GM12878 (cell line): ENCODE measurements at regions not wholly inside any gene's neighbourhood (a gene's known extent, or its start where the extent isn't known, plus 50 kb on each side); places are given as distances from the start of the nearest gene placed in this dataset.

Source experiments
- ATAC-seq: fragments of 200-7000 bp; cut with Tn5 transposase; 3 replicates; pipeline ENCODE4 v1.9.1; 2020; ENCODE audit warnings: mild to moderate bottlenecking, moderate library complexity
- BruUV-seq: library from RNA; stranded (reverse); fragments of 400-500 nt; replicated peaks from 2 replicates; lab custom pipeline; 2021; lab: Mats Ljungman, UMichigan
- CTCF ChIA-PET: fragments of 300-600 bp; sonication (Branson Sonifier 250); formaldehyde crosslinking; extraction: SDS; loops from one replicate; lab custom pipeline; 2021; ENCODE audit warnings: inconsistent platforms; lab: Yijun Ruan, JAX
- POLR2A ChIA-PET: fragments of 350-600 bp; formaldehyde crosslinking; extraction: SDS; loops from one replicate; lab custom pipeline; 2021; ENCODE audit warnings: inconsistent platforms; lab: Charles Lee
- RAD21 ChIA-PET: fragments of 300-600 bp; sonication (Branson Sonifier 250); formaldehyde crosslinking; loops from one replicate; lab custom pipeline; 2023; ENCODE audit warnings: antibody characterized with exemption; ENCODE audit not compliant: unreplicated experiment; lab: Charles Lee
- SMC1A ChIA-PET: fragments of 300-600 bp; sonication (Branson Sonifier 250); formaldehyde crosslinking; loops from one replicate; lab custom pipeline; 2023; ENCODE audit not compliant: unreplicated experiment, uncharacterized antibody; lab: Charles Lee
- DNase-seq: peaks from one replicate; pipeline ENCODE4 v3.0.0-alpha.2; 2011; ENCODE audit warnings: low read depth, low spot score
- FAIRE-seq: peaks from 3 replicates; lab custom pipeline; 2011; peaks lifted over from hg19 to GRCh38; lab: Jason Lieb, UNC
- H2AFZ ChIP-seq: 2 replicates; pipeline ENCODE4 v1.6.0; 2011; ENCODE audit warnings: low read depth, low read length, control low read depth; ENCODE audit not compliant: control insufficient read depth
- H3K27ac ChIP-seq: 2 replicates; pipeline ENCODE4 v1.5.1; 2011; ENCODE audit warnings: control low read depth; ENCODE audit not compliant: control insufficient read depth, insufficient read depth
- H3K27me3 ChIP-seq, 2 experiments: replicated peaks in 1 of 2; 2 replicates each; pipeline versions ENCODE4 v1.6.0 to v1.6.1; 2011; ENCODE audit warnings: low read length in 1 of 2; ENCODE audit not compliant: control insufficient read depth in 2 of 2, insufficient read depth in 2 of 2
- H3K36me3 ChIP-seq, 2 experiments: 2 replicates each; pipeline ENCODE4 v1.5.1; 2011; ENCODE audit warnings: low read length in 1 of 2; ENCODE audit not compliant: control insufficient read depth in 2 of 2, insufficient read depth in 2 of 2
- H3K4me1 ChIP-seq: 2 replicates; pipeline ENCODE4 v1.6.1; 2011; ENCODE audit warnings: mild to moderate bottlenecking, low read length, moderate library complexity, mixed read lengths; ENCODE audit not compliant: control insufficient read depth, insufficient read depth
- H3K4me2 ChIP-seq: 2 replicates; pipeline ENCODE4 v1.6.0; 2011; ENCODE audit warnings: control low read depth; ENCODE audit not compliant: control insufficient read depth, insufficient read depth
- H3K4me3 ChIP-seq: fragments of 200-600 bp; sonication (generic); 2 replicates; pipeline ENCODE4 v1.5.1; 2016
- H3K79me2 ChIP-seq: 2 replicates; pipeline ENCODE4 v1.6.0; 2011; ENCODE audit warnings: low read length; ENCODE audit not compliant: control insufficient read depth, insufficient read depth
- H3K9ac ChIP-seq: 2 replicates; pipeline ENCODE4 v1.8.0; 2011; ENCODE audit warnings: low read length, control low read depth, mixed read lengths; ENCODE audit not compliant: control insufficient read depth, insufficient read depth
- H3K9me3 ChIP-seq: replicated peaks from 3 replicates; pipeline ENCODE4 v1.5.1; 2011; ENCODE audit warnings: mild to moderate bottlenecking, low read length; ENCODE audit not compliant: control insufficient read depth, insufficient read depth
- H4K20me1 ChIP-seq: 2 replicates; pipeline ENCODE4 v1.6.0; 2011; ENCODE audit not compliant: control insufficient read depth, insufficient read depth
- CHD1 ChIP-seq: IDR thresholded peaks from 2 replicates; pipeline ENCODE4 v1.6.1; 2012; ENCODE audit warnings: low read depth, low read length, improper control_type of control experiment
- HCFC1 ChIP-seq: fragments of 150-350 bp; IDR thresholded peaks from 2 replicates; pipeline ENCODE4 v1.6.1; 2014; ENCODE audit warnings: low read length
- HDAC6 ChIP-seq: fragments of 200-600 bp; sonication (generic); IDR thresholded peaks from one replicate; pipeline ENCODE4 v1.8.0; 2017; ENCODE audit warnings: antibody characterized with exemption; ENCODE audit not compliant: unreplicated experiment
- KLF5 ChIP-seq: fragments of 450-650 bp; IDR thresholded peaks from 2 replicates; pipeline ENCODE4 v1.6.1; 2014; ENCODE audit warnings: mild to moderate bottlenecking; ENCODE audit not compliant: partially characterized antibody
- MAX ChIP-seq: IDR thresholded peaks from 2 replicates; pipeline ENCODE4 v1.6.1; 2012; ENCODE audit warnings: low read depth, low read length, improper control_type of control experiment
- MTA2 ChIP-seq: fragments of 450-650 bp; IDR thresholded peaks from 2 replicates; pipeline ENCODE4 v1.6.1; 2016; ENCODE audit warnings: low read depth, mild to moderate bottlenecking, moderate library complexity
- NKRF ChIP-seq: fragments of 450-650 bp; conservative IDR thresholded peaks from 2 replicates; pipeline ENCODE4 v1.6.1; 2017; ENCODE audit warnings: mild to moderate bottlenecking, moderate library complexity
- RFX5 ChIP-seq: IDR thresholded peaks from 2 replicates; pipeline ENCODE4 v1.6.1; 2011; ENCODE audit warnings: low read depth, low read length, improper control_type of control experiment
- SREBF2 ChIP-seq: IDR thresholded peaks from 2 replicates; pipeline ENCODE4 v1.6.1; 2012; ENCODE audit warnings: mild to moderate bottlenecking, low read length
- STAT1 ChIP-seq: fragments of 450-650 bp; conservative IDR thresholded peaks from 2 replicates; pipeline ENCODE4 v1.6.1; 2014; ENCODE audit warnings: antibody characterized with exemption, mild to moderate bottlenecking
- SUZ12 ChIP-seq: fragments of 200-600 bp; sonication (generic); IDR thresholded peaks from one replicate; pipeline ENCODE4 v1.6.1; 2018; ENCODE audit warnings: antibody characterized with exemption, mild to moderate bottlenecking; ENCODE audit not compliant: unreplicated experiment
- TBL1XR1 ChIP-seq: IDR thresholded peaks from 2 replicates; pipeline ENCODE4 v1.6.1; 2012; ENCODE audit warnings: low read depth, low read length, improper control_type of control experiment
- ZNF217 ChIP-seq: fragments of 450-650 bp; IDR thresholded peaks from 2 replicates; pipeline ENCODE4 v1.6.1; 2017; ENCODE audit warnings: antibody characterized with exemption, mild to moderate bottlenecking
- ZNF24 ChIP-seq: fragments of 450-650 bp; IDR thresholded peaks from 2 replicates; pipeline ENCODE4 v1.6.1; 2017; ENCODE audit warnings: antibody characterized with exemption, mild to moderate bottlenecking
- WGBS: methylation state at CpG from one replicate; pipeline ENCODE4 v1.1.6; 2016; ENCODE audit warnings: low lambda C conversion rate; ENCODE audit not compliant: insufficient replicate concordance, insufficient coverage; ENCODE audit errors: missing lambda C conversion rate; 5-methylcytosine and 5-hydroxymethylcytosine counted together
- in situ Hi-C: fragments of 300-500 bp; cut with MboI; formaldehyde crosslinking; loops from 9 replicates; pipeline ENCODE4 v1.14.3; 2018; ENCODE audit warnings: mixed read lengths
- intact Hi-C: fragments of 100-400 bp; cut with micrococcal nuclease; formaldehyde crosslinking; loops from one replicate; pipeline ENCODE4 v1.14.2; 2022; ENCODE audit not compliant: unreplicated experiment

- intact Hi-C loops (no loop called here), in situ Hi-C loops (no loop called here)
- H3K4me2 ChIP-seq: no peak overlapping the region
- ChIA-PET SMC1A (no interaction called here), CTCF (interaction anchor here (0.6 to 1.1 kb wide), 2 partner anchors 139 to 1745 kb away, joined by 3 read pairs; no protein-coding TSS in a partner anchor), POLR2A (no interaction called here), RAD21 (no interaction called here)
- no peak for DNase-seq
- H3K4me1 ChIP-seq: no peaks in the 10 kb centered on the region
- no peak for TF ChIP-seq SUZ12
- no peak for TF ChIP-seq SREBF2
- TF ChIP-seq ZNF217: no peak
- TF ChIP-seq RFX5: no peak
- no peak for TF ChIP-seq KLF5
- TF ChIP-seq TBL1XR1: no peak
- no peak for TF ChIP-seq CHD1
- TF ChIP-seq HDAC6: no peak
- no peak for TF ChIP-seq MTA2
- TF ChIP-seq STAT1: no peak
- TF ChIP-seq ZNF24: no peak
- no peak for TF ChIP-seq NKRF
- TF ChIP-seq HCFC1: no peak
- TF ChIP-seq MAX: no peak
- H3K27me3 ChIP-seq: no peaks in the 10 kb centered on the region
- H3K9me3 ChIP-seq: no peaks in the 10 kb centered on the region
- no TSS peak for BruUV-seq
- no peak overlapping the region for H3K4me3 ChIP-seq
- no peak for ATAC-seq
- WGBS: 0% methylated on average over 1 of the region's 1 CpG
- no peaks in the 10 kb centered on the region for H3K36me3 ChIP-seq
- no peak overlapping the region for H2AFZ ChIP-seq
- no peaks in the 10 kb centered on the region for H4K20me1 ChIP-seq
- no peak for FAIRE-seq
- no peaks in the 10 kb centered on the region for H3K79me2 ChIP-seq
- H3K27ac ChIP-seq: no peak overlapping the region
- H3K9ac ChIP-seq: no peak overlapping the region
Observed at GRCh38 chr2:160924936-160925353, 235.3 kb upstream of the TANK start.
